HG03060 (cell line): ENCODE measurements at regions not wholly inside any gene's neighbourhood (a gene's known extent, or its start where the extent isn't known, plus 50 kb on each side); places are given as distances from the start of the nearest gene placed in this dataset.

Source experiments
- ATAC-seq: cut with Tn5 transposase; IDR thresholded peaks from one replicate; pipeline ENCODE4 v1.9.1; 2021; ENCODE audit warnings: low read depth, moderate number of reproducible peaks; ENCODE audit not compliant: unreplicated experiment

- ATAC-seq = no peak
Measured at GRCh38 chr11:31964181-31964580, 126.7 kb upstream of the RCN1 start.

DNA sequence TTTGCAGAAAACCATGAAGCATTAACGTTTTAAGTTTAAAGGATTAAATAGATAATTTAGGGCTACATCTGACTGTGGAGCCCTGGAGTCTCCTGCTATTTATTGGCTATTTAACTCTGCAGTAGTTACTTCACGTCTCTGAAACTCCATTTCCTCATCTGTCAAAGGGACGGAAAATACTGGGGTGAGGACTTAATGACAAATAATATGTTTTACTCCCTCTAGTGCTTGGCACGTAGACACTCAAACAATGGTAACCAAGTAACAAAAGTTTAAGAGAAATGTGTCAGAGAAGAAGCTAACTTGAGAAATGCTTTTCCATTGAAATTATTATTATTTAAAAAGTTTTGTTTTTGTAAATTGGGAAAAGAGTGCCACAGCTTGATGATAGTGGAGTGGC is 130.7 kb upstream of the RCN1 start:
- no peak for ATAC-seq

GRCh38 chr11:31959716-31960115 is 131.2 kb upstream of the RCN1 start:
- ATAC-seq = no peak

DNA sequence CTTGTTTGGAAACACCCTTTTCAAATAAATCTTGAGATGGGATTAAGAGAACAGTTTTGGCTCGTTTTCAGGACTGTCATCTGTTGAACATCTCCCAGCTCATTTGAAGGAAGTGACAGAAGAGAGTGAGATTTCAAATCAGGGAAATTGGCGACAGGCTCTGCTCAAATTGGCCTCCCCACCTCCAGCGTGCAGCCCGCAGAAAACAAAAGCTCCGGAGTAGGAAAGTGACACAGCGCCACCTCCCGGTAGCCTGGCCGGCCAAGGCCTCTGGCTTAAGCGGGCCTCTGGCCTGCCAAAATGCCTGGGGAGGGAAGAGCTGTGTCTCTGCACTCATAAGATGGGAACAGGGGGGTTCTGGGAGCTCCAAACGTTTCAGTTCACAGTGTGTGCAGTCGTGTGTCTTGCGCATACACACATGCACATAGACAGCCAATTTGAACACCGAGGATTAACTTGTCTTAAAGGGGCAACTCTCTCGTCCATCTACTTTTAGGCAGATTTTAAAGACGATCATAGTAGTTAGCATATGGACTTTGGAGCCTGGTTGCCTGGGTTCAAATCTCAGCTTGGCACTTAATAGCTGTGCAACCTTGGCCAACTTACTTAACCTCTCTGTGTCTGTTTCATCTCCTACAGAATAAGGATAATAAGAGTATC is 132.7 kb upstream of the RCN1 start:
- no peak for ATAC-seq

- no peak for ATAC-seq
Measured at GRCh38 chr11:31957674-31958073, 133.2 kb upstream of the RCN1 start.

DNA sequence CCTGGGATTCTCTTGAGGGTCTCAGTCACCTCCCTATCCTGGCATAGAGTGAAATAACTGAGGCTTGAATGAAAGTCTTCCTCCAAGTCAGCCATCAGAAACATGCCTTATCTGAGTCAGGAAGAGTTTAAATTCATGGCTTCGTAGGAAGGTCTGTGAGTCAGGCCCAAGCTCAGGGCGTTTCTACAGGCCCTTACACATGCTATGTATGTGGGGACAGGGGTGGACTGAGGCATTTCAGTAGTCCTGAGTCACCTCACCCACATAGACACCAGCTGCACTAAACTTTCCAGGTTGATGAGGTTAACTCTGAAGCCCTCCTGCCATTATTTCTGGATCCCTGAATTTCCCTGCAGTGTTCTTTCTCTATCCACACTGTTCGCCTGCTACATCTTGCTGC is 134.6 kb upstream of the RCN1 start:
- ATAC-seq = no peak

DNA sequence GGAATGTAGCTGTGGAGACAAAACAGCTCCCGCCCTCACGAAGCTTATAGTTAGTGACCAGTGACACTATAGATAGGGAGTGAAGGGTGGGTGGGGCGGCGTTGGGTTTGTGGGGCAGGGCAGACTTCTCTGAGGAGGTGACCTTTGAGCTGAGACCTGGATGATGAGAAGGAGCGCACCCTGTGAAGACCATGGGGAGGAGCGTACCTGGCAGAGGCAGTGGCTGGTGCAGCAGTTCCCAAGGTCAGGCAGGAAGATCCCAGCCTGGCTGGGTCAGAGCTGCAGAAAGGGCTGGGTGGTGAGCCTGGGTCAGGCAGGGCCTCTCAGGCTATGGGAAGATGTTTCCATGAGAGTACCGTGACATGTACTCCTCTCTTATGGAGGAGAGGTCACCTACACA is 135.0 kb upstream of the RCN1 start:
- ATAC-seq = no peak

GRCh38 chr11:31953803-31954327 is 137.0 kb upstream of the RCN1 start:
- ATAC-seq = no peak

DNA sequence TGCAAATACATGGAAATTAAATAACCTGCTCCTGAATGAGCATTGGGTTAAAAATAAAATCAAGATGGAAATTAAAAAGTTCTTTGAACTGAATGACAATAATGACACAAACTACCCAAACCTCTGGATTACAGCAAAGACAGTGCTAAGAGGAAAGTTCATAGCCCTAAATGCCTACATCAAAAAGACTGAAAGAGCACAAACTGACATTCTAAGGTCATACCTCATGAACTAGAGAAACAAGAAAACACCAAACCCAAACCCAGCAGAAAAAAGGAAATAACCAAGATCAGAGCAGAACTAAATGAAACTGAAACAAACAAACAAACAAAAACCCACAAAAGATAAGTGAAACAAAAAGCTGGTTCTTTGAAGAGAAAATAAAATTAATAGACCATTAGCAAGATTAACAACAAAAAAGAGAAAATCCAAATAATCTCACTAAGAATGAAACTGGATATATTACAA is 138.6 kb upstream of the PAX6 start:
- peak; percentile 54 for ATAC-seq

DNA sequence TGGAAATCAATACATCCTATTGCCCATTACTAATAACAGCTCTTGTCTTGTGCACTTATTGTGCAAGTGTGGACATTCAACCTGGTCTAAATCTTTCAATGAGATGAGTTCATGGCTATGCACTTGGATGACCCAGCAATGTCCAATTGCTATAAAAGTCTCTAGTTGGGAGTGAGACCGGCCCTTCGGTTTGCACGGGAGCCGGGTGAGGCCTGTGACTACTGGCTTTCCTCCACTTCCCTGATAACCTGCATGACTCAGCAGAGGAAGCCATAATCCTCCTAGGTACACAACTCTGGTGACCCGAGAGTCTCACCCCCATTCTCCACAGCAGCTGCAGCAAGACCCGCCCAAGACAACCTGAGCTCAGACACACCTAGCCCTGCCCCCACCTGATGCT is 135.9 kb upstream of the PAX6 start:
- ATAC-seq = no peak

- peak; percentile 55 for ATAC-seq
Measured at GRCh38 chr11:31943056-31943780, 132.1 kb upstream of the PAX6 start.

DNA sequence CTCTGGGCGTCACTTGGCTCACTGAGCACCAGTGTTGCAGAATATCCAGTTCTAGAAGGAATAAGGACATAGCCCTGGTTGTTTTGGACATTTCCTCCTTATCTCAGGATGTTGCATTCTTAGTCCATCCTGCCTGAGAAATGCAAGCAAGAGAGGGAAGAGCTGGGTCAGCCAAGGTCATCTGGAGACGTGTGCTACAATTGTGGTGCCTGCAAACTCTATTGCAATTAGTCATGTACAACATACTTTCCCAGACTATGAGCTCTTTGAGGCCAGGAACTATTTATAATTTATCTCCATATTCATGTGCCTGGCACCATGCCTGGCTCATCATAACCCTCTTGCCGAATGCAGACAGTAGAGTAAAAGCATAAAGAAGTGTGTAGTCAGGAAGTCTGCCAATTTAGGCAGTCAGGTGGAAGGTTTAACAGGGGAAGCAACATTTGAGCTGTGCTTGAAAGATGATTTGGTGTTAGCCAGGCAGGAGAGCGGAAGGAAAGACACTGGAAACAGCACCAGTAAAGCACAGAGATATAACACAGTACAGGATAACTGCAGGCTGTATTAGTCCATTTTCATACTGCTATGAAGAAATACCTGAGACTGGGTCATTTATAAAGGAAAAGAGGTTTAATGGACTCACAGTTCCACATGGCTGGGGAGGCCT is 129.4 kb upstream of the PAX6 start:
- ATAC-seq = no peak

- ATAC-seq = no peak
Measured at GRCh38 chr11:31939004-31939403, 127.9 kb upstream of the PAX6 start.

GRCh38 chr11:31936312-31936711 is 125.2 kb upstream of the PAX6 start:
- ATAC-seq = no peak

- no peak for ATAC-seq
Measured at GRCh38 chr11:31932879-31933278, 121.8 kb upstream of the PAX6 start.

DNA sequence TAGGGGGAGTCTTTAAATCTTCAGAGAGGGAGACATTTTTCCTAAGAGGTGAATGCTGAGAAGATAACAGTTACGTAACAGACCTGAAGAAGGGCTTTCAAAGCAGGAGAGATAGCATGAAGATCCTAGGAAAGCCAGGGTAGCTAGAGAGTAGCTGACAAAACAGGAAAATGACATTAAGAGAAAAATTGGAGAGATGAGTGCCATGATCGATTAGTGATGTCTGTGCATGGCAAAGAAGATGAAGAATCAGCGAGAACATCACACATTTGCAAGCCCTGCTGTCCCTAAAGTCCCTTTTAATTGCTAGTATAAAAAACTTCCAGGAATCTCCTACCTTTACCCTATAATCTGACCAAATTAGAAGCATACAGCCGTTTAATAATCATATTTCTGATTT is 116.9 kb upstream of the PAX6 start:
- no peak for ATAC-seq

GRCh38 chr11:31926816-31927528 is 115.8 kb upstream of the PAX6 start:
- ATAC-seq = no peak

DNA sequence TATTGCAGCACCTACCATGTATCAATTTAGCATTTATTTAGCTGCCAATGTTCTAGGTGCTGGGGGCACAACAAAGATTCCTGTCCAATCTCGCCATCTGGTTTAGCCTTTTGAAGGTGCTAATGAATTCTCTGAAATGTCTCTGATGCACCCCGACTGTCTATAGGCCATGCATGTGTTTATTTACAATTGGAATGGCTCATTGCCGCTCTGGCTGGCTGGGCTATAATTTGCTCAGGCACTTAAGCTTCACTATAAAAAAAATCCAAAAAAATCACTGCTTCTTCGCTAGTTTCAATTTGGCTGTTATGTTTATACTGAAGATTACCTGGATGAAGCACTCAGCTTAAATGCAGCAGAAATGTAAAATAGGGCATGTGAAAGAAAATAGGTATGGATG is 115.0 kb upstream of the PAX6 start:
- ATAC-seq = no peak

GRCh38 chr11:31922450-31922849 is 111.3 kb upstream of the PAX6 start:
- ATAC-seq = no peak

GRCh38 chr11:31921081-31921480 is 110.0 kb upstream of the PAX6 start:
- no peak for ATAC-seq

DNA sequence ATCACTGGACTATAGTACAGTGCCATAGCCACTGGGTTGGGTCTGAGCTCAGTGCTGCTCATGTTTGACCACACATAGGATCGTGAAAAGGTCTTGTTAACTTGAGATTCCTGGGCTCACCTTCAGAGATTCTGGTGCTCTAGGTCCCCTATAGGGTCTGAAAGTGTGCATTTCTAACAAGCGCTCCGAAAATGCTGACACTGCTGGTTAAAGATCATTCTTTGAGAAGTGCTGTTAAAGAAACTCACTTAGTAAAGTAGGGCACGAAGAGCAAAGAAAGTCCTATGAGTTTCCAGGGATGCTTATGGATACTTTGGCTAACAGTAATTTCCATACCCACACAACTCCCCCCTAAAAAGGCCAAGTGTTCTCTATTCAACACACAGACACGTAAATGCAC is 108.1 kb upstream of the PAX6 start:
- ATAC-seq = no peak
